SK-N-SH (cell line): ENCODE measurements at regions not wholly inside any gene's neighbourhood (a gene's known extent, or its start where the extent isn't known, plus 50 kb on each side); places are given as distances from the start of the nearest gene placed in this dataset.

Experiments
- CTCF ChIA-PET: fragments of 300-600, 350-600 bp; formaldehyde crosslinking; extraction: SDS; loops from one replicate; lab custom pipeline; 2021; lab: Yijun Ruan, JAX
- POLR2A ChIA-PET: fragments of 350-600 bp; sonication (Branson Sonifier 250); formaldehyde crosslinking; extraction: SDS; loops from one replicate; lab custom pipeline; 2020; ENCODE audit warnings: antibody characterized with exemption, inconsistent platforms; lab: Yijun Ruan, JAX
- DNase-seq: peaks from one replicate; pipeline ENCODE4 v3.0.0; 2012
- H2AFZ ChIP-seq: fragments of 200-600 bp; sonication (generic); 2 replicates; pipeline ENCODE4 v1.8.1; 2016; ENCODE audit warnings: antibody characterized with exemption, mild to moderate bottlenecking, low read depth
- H3F3A ChIP-seq: fragments of 200-600 bp; sonication (generic); replicated peaks from 2 replicates; pipeline ENCODE3; 2016; ENCODE audit warnings: antibody characterized with exemption, mild to moderate bottlenecking; ENCODE audit not compliant: insufficient read depth
- H3K27ac ChIP-seq, 2 experiments: fragments of 200-500 bp in 1 of 2; fragments of 200-600 bp in 1 of 2; sonication (Bioruptor generic) in 1 of 2; sonication (generic), shearing (Covaris generic) in 1 of 2; 2 replicates each; pipeline versions ENCODE4 v1.5.1 to v1.6.1; 2014 to 2016; ENCODE audit warnings: low read depth in 2 of 2, inconsistent platforms in 1 of 2, low read length in 1 of 2, mild to moderate bottlenecking in 1 of 2, mixed read lengths in 1 of 2
- H3K27me3 ChIP-seq: fragments of 200-600 bp; sonication (generic), shearing (Covaris generic); 2 replicates; pipeline ENCODE4 v1.6.1; 2016; ENCODE audit warnings: mixed run types; ENCODE audit not compliant: insufficient read depth
- H3K36me3 ChIP-seq, 2 experiments: fragments of 200-500 bp in 1 of 2; fragments of 200-600 bp in 1 of 2; sonication (Bioruptor generic) in 1 of 2; sonication (generic) in 1 of 2; replicated peaks in 1 of 2; 2 replicates each; pipeline versions ENCODE3 to v1.5.1; 2014 to 2016; ENCODE audit warnings: low read length in 1 of 2, mild to moderate bottlenecking in 1 of 2; ENCODE audit not compliant: insufficient read depth in 2 of 2, control insufficient read depth in 1 of 2
- H3K4me1 ChIP-seq, 2 experiments: fragments of 200-500 bp in 1 of 2; fragments of 200-600 bp in 1 of 2; sonication (Bioruptor generic) in 1 of 2; sonication (generic), shearing (Covaris generic) in 1 of 2; 2 replicates each; pipeline versions ENCODE4 v1.5.1 to v1.6.1; 2014 to 2016; ENCODE audit warnings: low read depth in 1 of 2, low read length in 1 of 2, mixed run types in 1 of 2; ENCODE audit not compliant: insufficient read depth in 2 of 2, control insufficient read depth in 1 of 2
- H3K4me2 ChIP-seq: fragments of 200-600 bp; sonication (generic), shearing (Covaris generic); 2 replicates; pipeline ENCODE4 v1.6.1; 2017; ENCODE audit warnings: mixed run types
- H3K4me3 ChIP-seq, 2 experiments: fragments of 200-500 bp in 1 of 2; fragments of 200-600 bp in 1 of 2; sonication (Bioruptor generic) in 1 of 2; sonication (generic), shearing (Covaris generic) in 1 of 2; 2 replicates each; pipeline versions ENCODE4 v1.5.1 to v1.8.1; 2014 to 2016; ENCODE audit warnings: low read depth in 2 of 2, inconsistent platforms in 1 of 2, low read length in 1 of 2, mild to moderate bottlenecking in 1 of 2, mixed read lengths in 1 of 2, moderate library complexity in 1 of 2
- H3K79me2 ChIP-seq: fragments of 200-600 bp; sonication (generic); 2 replicates; pipeline ENCODE4 v1.8.1; 2017; ENCODE audit warnings: mild to moderate bottlenecking; ENCODE audit not compliant: insufficient read depth
- H3K9ac ChIP-seq: fragments of 200-600 bp; sonication (generic); 2 replicates; pipeline ENCODE4 v1.6.1; 2017; ENCODE audit warnings: mixed run types
- H3K9me2 ChIP-seq: fragments of 200-600 bp; sonication (generic); 2 replicates; pipeline ENCODE4 v1.6.1; 2017; ENCODE audit warnings: mixed run types
- H3K9me3 ChIP-seq: fragments of 200-600 bp; sonication (generic); 2 replicates; pipeline ENCODE4 v1.6.1; 2017; ENCODE audit warnings: mixed run types, mild to moderate bottlenecking, moderate library complexity
- H4K20me1 ChIP-seq: fragments of 200-600 bp; sonication (generic); 2 replicates; pipeline ENCODE4 v1.6.1; 2017; ENCODE audit warnings: mild to moderate bottlenecking, mixed run types; ENCODE audit not compliant: insufficient read depth
- CHD2 ChIP-seq: fragments of 150-350 bp; IDR thresholded peaks from 2 replicates; pipeline ENCODE4 v1.6.1; 2018; ENCODE audit warnings: low read length; ENCODE audit not compliant: partially characterized antibody
- CTCF ChIP-seq: fragments of 200-600 bp; sonication (generic); IDR thresholded peaks from 2 replicates; pipeline ENCODE4 v1.6.1; 2017; ENCODE audit warnings: antibody characterized with exemption, mild to moderate bottlenecking, moderate library complexity
- ELF1 ChIP-seq: IDR thresholded peaks from 2 replicates; pipeline ENCODE4 v1.4.0; 2012
- EZH2phosphoT487 ChIP-seq: fragments of 200-600 bp; sonication (generic); IDR thresholded peaks from 2 replicates; pipeline ENCODE4 v1.6.1; 2017; ENCODE audit warnings: low read depth, mixed run types, mild to moderate bottlenecking, antibody characterized with exemption, moderate library complexity, borderline replicate concordance
- JUND ChIP-seq: IDR thresholded peaks from 2 replicates; pipeline ENCODE4 v1.4.0; 2012
- MAX ChIP-seq: IDR thresholded peaks from 2 replicates; pipeline ENCODE4 v1.4.0; 2012; ENCODE audit warnings: low read depth
- MEF2A ChIP-seq: IDR thresholded peaks from 2 replicates; pipeline ENCODE4 v1.4.0; 2012; ENCODE audit warnings: low read depth, borderline replicate concordance
- NRF1 ChIP-seq: IDR thresholded peaks from 2 replicates; pipeline ENCODE4 v1.6.1; 2012; ENCODE audit warnings: low read depth, mild to moderate bottlenecking, low read length
- POLR2AphosphoS5 ChIP-seq: IDR thresholded peaks from 2 replicates; pipeline ENCODE4 v1.6.1; 2012; ENCODE audit warnings: low read depth, low read length
- RAD21 ChIP-seq: IDR thresholded peaks from 2 replicates; pipeline ENCODE4 v1.6.1; 2012; ENCODE audit warnings: mild to moderate bottlenecking, low read length
- RCOR1 ChIP-seq: fragments of 150-350 bp; IDR thresholded peaks from 2 replicates; pipeline ENCODE4 v1.6.1; 2017; ENCODE audit warnings: antibody characterized with exemption, low read length
- RXRA ChIP-seq: IDR thresholded peaks from 2 replicates; pipeline ENCODE4 v1.4.0; 2012; ENCODE audit warnings: low read depth, mild to moderate bottlenecking, borderline replicate concordance
- TAF1 ChIP-seq: IDR thresholded peaks from 2 replicates; pipeline ENCODE4 v1.6.1; 2012; ENCODE audit warnings: low read depth, mild to moderate bottlenecking, low read length, moderate library complexity, borderline replicate concordance
- TCF12 ChIP-seq: IDR thresholded peaks from 2 replicates; pipeline ENCODE4 v1.4.0; 2012
- TEAD4 ChIP-seq: IDR thresholded peaks from 2 replicates; pipeline ENCODE4 v1.4.0; 2012; ENCODE audit warnings: mild to moderate bottlenecking, borderline replicate concordance; ENCODE audit not compliant: insufficient read depth
- ZBTB33 ChIP-seq: IDR thresholded peaks from 2 replicates; pipeline ENCODE4 v1.4.0; 2012; ENCODE audit warnings: low read depth, borderline replicate concordance
- WGBS: methylation state at CpG from one replicate; pipeline ENCODE4 v1.1.6; 2017; ENCODE audit warnings: low lambda C conversion rate; 5-methylcytosine and 5-hydroxymethylcytosine counted together

DNA sequence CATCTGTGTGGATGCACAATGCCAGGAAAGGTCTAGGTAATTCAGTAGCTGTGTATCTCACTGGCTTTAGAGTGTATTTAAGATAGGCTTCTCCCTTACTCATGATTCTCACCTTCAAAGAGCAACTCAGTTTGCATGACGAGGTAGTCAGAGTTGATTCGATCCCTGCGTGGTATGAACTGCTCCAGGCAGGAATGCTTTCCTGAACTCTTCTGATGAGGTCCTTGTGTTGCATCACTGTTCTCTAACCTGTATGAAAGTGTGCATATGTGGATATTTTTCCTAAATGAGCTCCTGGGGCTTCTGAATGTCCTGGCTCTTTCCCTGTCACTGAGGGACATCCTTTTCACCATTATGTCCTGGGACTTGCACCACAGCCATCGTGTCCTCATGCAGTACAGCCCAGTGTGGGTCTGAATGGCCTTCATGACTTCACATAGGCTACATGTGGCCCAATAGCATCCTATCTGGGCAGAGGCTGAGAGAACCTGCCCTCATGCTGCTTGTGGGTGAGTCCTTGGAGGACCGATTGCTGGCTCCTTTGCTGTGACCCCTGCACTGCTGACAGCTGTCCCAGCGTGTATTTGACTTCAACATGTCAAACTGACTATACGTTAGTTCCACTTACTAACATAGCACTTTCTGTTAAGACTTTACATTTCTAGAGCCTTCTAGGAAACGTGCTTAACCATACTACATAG is 65.3 kb upstream of the WDR1 start:
- no peaks in the 10 kb centered on the region for H3K36me3 ChIP-seq
- H3K27me3 ChIP-seq = no peaks in the 10 kb centered on the region
- CTCF ChIA-PET = interaction anchor here (1.9 kb wide), 1 partner anchor 24 kb away, joined by 5 read pairs; no protein-coding TSS in a partner anchor
- H3K4me1 ChIP-seq = peaks cover 0 to 13% of the 10 kb centered on the region in 2 experiments; a peak in 2 of 4 replicates
- H3K9me2 ChIP-seq = no peaks in the 10 kb centered on the region
- H3K27ac ChIP-seq = peak overlapping the region in 1 of 2 experiments; percentile 72; a peak in 2 of 4 replicates
- no peaks in the 10 kb centered on the region for H3K9me3 ChIP-seq
- no peaks in the 10 kb centered on the region for H4K20me1 ChIP-seq
- peak overlapping the region; percentile 24; the same call in 1 of the 2 replicates for H3K9ac ChIP-seq
- TF ChIP-seq NRF1 (no peak), RCOR1 (no peak), MEF2A (no peak), TCF12 (no peak), RAD21 (no peak), CTCF (no peak), MAX (no peak), CHD2 (no peak), ELF1 (no peak), TAF1 (no peak), TEAD4 (no peak), EZH2phosphoT487 (no peak), JUND (no peak)
- TF ChIP-seq, all 33 proteins: peak for 0
- H3K4me2 ChIP-seq = 0 out of 2 replicates have a peak overlapping the region, but pooled peaks have one; percentile 11
- POLR2A ChIA-PET = no interaction called here
- no peak for DNase-seq
- no peak overlapping the region for H3K4me3 ChIP-seq
- 0% methylated on average over 8 of the region's 8 CpGs for WGBS
- H3K79me2 ChIP-seq = no peaks in the 10 kb centered on the region
- H2AFZ ChIP-seq = no peak overlapping the region
- H3F3A ChIP-seq = peaks cover 13% of the 10 kb centered on the region

GRCh38 chr4:10180927-10181744 is 64.5 kb upstream of the WDR1 start:
- H3K27ac ChIP-seq = peak overlapping the region in 1 of 2 experiments; percentile 72; a peak in 2 of 4 replicates
- no peaks in the 10 kb centered on the region for H3K27me3 ChIP-seq
- H3K4me2 ChIP-seq = no peak overlapping the region
- H2AFZ ChIP-seq = no peak overlapping the region
- H3K79me2 ChIP-seq = no peaks in the 10 kb centered on the region
- ChIA-PET CTCF (interaction anchor here (0.6 to 1.9 kb wide), 2 partner anchors 23 to 75 kb away, joined by 3 to 5 read pairs; no protein-coding TSS in a partner anchor), POLR2A (no interaction called here)
- peaks cover 0 to 13% of the 10 kb centered on the region in 2 experiments; a peak in 2 of 4 replicates for H3K4me1 ChIP-seq
- WGBS = 0% methylated on average over 4 of the region's 4 CpGs
- H3K36me3 ChIP-seq = no peaks in the 10 kb centered on the region
- no peak overlapping the region for H3K4me3 ChIP-seq
- H3F3A ChIP-seq = peaks cover 13% of the 10 kb centered on the region
- no peaks in the 10 kb centered on the region for H3K9me2 ChIP-seq
- H3K9ac ChIP-seq = peak overlapping the region; percentile 21; the same call in 1 of the 2 replicates
- no peaks in the 10 kb centered on the region for H4K20me1 ChIP-seq
- no peaks in the 10 kb centered on the region for H3K9me3 ChIP-seq
- DNase-seq = no peak
- TF ChIP-seq POLR2AphosphoS5 = no peak
- no peak for TF ChIP-seq CTCF
- TF ChIP-seq TAF1 = no peak
- TF ChIP-seq ZBTB33 = no peak
- TF ChIP-seq RXRA = no peak
